Ishikawa (cell line): ENCODE measurements at regions not wholly inside any gene's neighbourhood (a gene's known extent, or its start where the extent isn't known, plus 50 kb on each side); places are given as distances from the start of the nearest gene placed in this dataset.

Experiments used
- NFIC ChIP-seq: IDR thresholded peaks from 2 replicates; pipeline ENCODE4 v1.6.1; 2012
- REST ChIP-seq: IDR thresholded peaks from 2 replicates; pipeline ENCODE4 v1.6.1; 2012; ENCODE audit warnings: low read depth, mild to moderate bottlenecking
- TEAD4 ChIP-seq: IDR thresholded peaks from 2 replicates; pipeline ENCODE4 v1.6.1; 2012
- YY1 ChIP-seq: IDR thresholded peaks from 2 replicates; pipeline ENCODE4 v1.6.1; 2012; ENCODE audit warnings: low read depth
- ZBTB7A ChIP-seq: IDR thresholded peaks from 2 replicates; pipeline ENCODE4 v1.6.1; 2012; ENCODE audit warnings: low read depth

- TF ChIP-seq TEAD4 (no peak), YY1 (no peak), NFIC (no peak), REST (no peak), ZBTB7A (no peak)
These were observed 92.0 kb downstream of the TMPRSS5 start for GRCh38 chr11:113614097-113614496.
